ENCODE measurements at regions not wholly inside any gene's neighbourhood (a gene's known extent, or its start where the extent isn't known, plus 50 kb on each side); places are given as distances from the start of the nearest gene placed in this dataset.
A peak's percentile ranks its signal among the peaks of the same experiment; 100 is the strongest.

DNA sequence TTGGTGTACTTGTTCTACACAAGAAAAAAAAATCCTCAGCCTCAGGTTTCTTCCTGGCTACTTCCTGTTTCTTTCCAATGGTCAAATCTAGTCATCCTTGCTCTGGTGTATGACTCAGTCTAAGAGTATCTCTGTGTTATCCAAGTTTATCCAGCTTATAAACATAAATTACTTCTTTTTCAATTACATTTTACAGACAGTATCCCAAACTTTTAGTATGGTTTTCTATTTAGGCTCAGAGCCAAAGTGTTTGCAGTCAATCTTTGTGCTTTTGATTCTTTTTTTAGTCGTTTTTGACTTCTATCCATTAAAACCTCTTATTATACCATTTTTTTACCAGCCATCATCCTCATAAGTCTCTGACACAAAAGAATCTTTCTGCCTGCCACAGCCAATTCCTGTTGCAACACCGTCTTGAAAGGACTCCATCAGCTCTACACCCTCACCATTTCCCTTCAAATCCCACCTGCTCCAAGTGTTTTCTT is 294.6 kb downstream of the PTEN start:
- peak; percentile 55 for FAIRE-seq
- no peak overlapping the region for H3K4me3 ChIP-seq (ENCODE audit: control insufficient read depth in 2 of 3, extremely low read depth in 1 of 3, insufficient read depth in 2 of 3, low read depth in 1 of 3, low read length in 3 of 3)
- H3K9me3 ChIP-seq (ENCODE audit: control insufficient read depth, low read depth, low read length): no peaks in the 10 kb centered on the region
- dilution Hi-C loops (cut with MboI; ENCODE audit: extremely low pct_ligation_motif_present, low sequenced_read_pairs): no loop called here
- peak overlapping the region; percentile 15 for H3K27ac ChIP-seq (ENCODE audit: control insufficient read depth, insufficient read depth, low read length)
- no peak overlapping the region for H2AFZ ChIP-seq (ENCODE audit: control insufficient read depth, low read length)
- no peaks in the 10 kb centered on the region for H3K9me1 ChIP-seq (ENCODE audit: control insufficient read depth, extremely low read depth, insufficient read depth, low read length)
- H3K9ac ChIP-seq (ENCODE audit: control insufficient read depth, extremely low read depth, insufficient read depth, low read length): no peak overlapping the region
- H3K4me2 ChIP-seq (ENCODE audit: control insufficient read depth, extremely low read depth, insufficient read depth, low read depth, low read length): peak overlapping the region; percentile 54
- no peaks in the 10 kb centered on the region for H4K20me1 ChIP-seq (ENCODE audit: control insufficient read depth, extremely low read depth, insufficient read depth, low read length)
- TF ChIP-seq EZH2 (IDR thresholded peaks at IDR 0.05; ENCODE audit: low read length) (no peak), CTCF (optimal IDR thresholded peaks at IDR 0.05 in 1 of 3, IDR thresholded peaks at IDR 0.05 in 1 of 3, conservative IDR thresholded peaks at IDR 0.05 in 1 of 3; ENCODE audit: extremely low read depth in 1 of 3, insufficient read depth in 2 of 3, low read length in 3 of 3) (no peak)
- H3K4me1 ChIP-seq (ENCODE audit: control insufficient read depth, extremely low read depth, insufficient read depth, low read length): peaks cover 29% of the 10 kb centered on the region
- no peaks in the 10 kb centered on the region for H3K36me3 ChIP-seq (ENCODE audit: control insufficient read depth in 2 of 2, extremely low read depth in 1 of 2, insufficient read depth in 2 of 2, low read length in 2 of 2)
- no peaks in the 10 kb centered on the region for H3K27me3 ChIP-seq (ENCODE audit: control insufficient read depth, extremely low read depth, insufficient read depth, low read length)
- no peak for DNase-seq (ENCODE audit: low read depth, low spot score)
- H3K79me2 ChIP-seq (ENCODE audit: control insufficient read depth, insufficient read depth, low read length): no peaks in the 10 kb centered on the region

- Histone ChIP-seq H3K79me2 (ENCODE audit: control insufficient read depth, insufficient read depth, low read length) (no peaks in the 10 kb centered on the region), H3K36me3 (ENCODE audit: control insufficient read depth in 2 of 2, extremely low read depth in 1 of 2, insufficient read depth in 2 of 2, low read length in 2 of 2) (no peaks in the 10 kb centered on the region), H3K9me3 (ENCODE audit: control insufficient read depth, low read depth, low read length) (no peaks in the 10 kb centered on the region), H3K4me3 (ENCODE audit: control insufficient read depth in 2 of 3, extremely low read depth in 1 of 3, insufficient read depth in 2 of 3, low read depth in 1 of 3, low read length in 3 of 3) (no peak overlapping the region), H2AFZ (ENCODE audit: control insufficient read depth, low read length) (peak overlapping the region; percentile 17), H3K9me1 (ENCODE audit: control insufficient read depth, extremely low read depth, insufficient read depth, low read length) (no peaks in the 10 kb centered on the region), H3K27ac (ENCODE audit: control insufficient read depth, insufficient read depth, low read length) (no peak overlapping the region), H4K20me1 (ENCODE audit: control insufficient read depth, extremely low read depth, insufficient read depth, low read length) (no peaks in the 10 kb centered on the region), H3K9ac (ENCODE audit: control insufficient read depth, extremely low read depth, insufficient read depth, low read length) (no peak overlapping the region), H3K4me1 (ENCODE audit: control insufficient read depth, extremely low read depth, insufficient read depth, low read length) (peaks cover 26% of the 10 kb centered on the region), H3K4me2 (ENCODE audit: control insufficient read depth, extremely low read depth, insufficient read depth, low read depth, low read length) (peak overlapping the region; percentile 54), H3K27me3 (ENCODE audit: control insufficient read depth, extremely low read depth, insufficient read depth, low read length) (no peaks in the 10 kb centered on the region)
- DNase-seq (ENCODE audit: low read depth, low spot score) (no peak), FAIRE-seq (peak; percentile 20)
- TF ChIP-seq EZH2 (IDR thresholded peaks at IDR 0.05; ENCODE audit: low read length): no peak
- TF ChIP-seq CTCF (optimal IDR thresholded peaks at IDR 0.05 in 1 of 3, IDR thresholded peaks at IDR 0.05 in 1 of 3, conservative IDR thresholded peaks at IDR 0.05 in 1 of 3; ENCODE audit: extremely low read depth in 1 of 3, insufficient read depth in 2 of 3, low read length in 3 of 3): no peak
- dilution Hi-C loops (cut with MboI; ENCODE audit: extremely low pct_ligation_motif_present, low sequenced_read_pairs): no loop called here
Measured at GRCh38 chr10:88158526-88159122, 295.2 kb downstream of the PTEN start.
